ENCODE measurements at regions not wholly inside any gene's neighbourhood (a gene's known extent, or its start where the extent isn't known, plus 50 kb on each side); places are given as distances from the start of the nearest gene placed in this dataset.

DNA sequence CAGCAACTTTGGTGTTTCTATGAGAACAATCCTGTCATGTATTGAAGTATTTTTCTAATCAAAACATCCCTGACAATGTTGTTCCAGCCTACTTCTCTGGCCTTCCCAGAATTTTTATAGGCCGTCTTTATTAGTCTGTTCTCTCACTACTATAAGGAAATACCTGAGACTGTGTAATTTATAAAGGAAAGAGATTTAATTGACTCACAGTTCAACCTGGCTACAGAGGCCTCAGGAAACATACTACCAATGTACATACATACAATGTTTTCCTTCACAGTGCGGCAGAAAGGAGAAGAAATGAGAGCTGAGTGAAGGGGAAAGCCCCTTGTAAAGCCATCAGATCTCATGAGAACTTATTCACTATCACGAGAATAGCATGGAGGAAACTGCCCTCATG, 484.7 kb upstream of the PODXL start:
- H3K9me3 Mint-ChIP-seq = peaks cover 3% of the 10 kb centered on the region
- peaks cover 13% of the 10 kb centered on the region for H3K27me3 Mint-ChIP-seq (ENCODE audit: low read depth)
- no peak overlapping the region for H3K4me3 Mint-ChIP-seq
- no peaks in the 10 kb centered on the region for H3K36me3 Mint-ChIP-seq (ENCODE audit: low read depth)
- TF ChIP-seq, protein P1, sequence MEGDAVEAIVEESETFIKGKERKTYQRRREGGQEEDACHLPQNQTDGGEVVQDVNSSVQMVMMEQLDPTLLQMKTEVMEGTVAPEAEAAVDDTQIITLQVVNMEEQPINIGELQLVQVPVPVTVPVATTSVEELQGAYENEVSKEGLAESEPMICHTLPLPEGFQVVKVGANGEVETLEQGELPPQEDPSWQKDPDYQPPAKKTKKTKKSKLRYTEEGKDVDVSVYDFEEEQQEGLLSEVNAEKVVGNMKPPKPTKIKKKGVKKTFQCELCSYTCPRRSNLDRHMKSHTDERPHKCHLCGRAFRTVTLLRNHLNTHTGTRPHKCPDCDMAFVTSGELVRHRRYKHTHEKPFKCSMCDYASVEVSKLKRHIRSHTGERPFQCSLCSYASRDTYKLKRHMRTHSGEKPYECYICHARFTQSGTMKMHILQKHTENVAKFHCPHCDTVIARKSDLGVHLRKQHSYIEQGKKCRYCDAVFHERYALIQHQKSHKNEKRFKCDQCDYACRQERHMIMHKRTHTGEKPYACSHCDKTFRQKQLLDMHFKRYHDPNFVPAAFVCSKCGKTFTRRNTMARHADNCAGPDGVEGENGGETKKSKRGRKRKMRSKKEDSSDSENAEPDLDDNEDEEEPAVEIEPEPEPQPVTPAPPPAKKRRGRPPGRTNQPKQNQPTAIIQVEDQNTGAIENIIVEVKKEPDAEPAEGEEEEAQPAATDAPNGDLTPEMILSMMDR (IDR thresholded peaks at IDR 0.05; ENCODE audit: unreplicated experiment in 3 of 3) = no peak
- no peaks in the 10 kb centered on the region for H3K4me1 Mint-ChIP-seq
- H3K27ac Mint-ChIP-seq = no peak overlapping the region

DNA sequence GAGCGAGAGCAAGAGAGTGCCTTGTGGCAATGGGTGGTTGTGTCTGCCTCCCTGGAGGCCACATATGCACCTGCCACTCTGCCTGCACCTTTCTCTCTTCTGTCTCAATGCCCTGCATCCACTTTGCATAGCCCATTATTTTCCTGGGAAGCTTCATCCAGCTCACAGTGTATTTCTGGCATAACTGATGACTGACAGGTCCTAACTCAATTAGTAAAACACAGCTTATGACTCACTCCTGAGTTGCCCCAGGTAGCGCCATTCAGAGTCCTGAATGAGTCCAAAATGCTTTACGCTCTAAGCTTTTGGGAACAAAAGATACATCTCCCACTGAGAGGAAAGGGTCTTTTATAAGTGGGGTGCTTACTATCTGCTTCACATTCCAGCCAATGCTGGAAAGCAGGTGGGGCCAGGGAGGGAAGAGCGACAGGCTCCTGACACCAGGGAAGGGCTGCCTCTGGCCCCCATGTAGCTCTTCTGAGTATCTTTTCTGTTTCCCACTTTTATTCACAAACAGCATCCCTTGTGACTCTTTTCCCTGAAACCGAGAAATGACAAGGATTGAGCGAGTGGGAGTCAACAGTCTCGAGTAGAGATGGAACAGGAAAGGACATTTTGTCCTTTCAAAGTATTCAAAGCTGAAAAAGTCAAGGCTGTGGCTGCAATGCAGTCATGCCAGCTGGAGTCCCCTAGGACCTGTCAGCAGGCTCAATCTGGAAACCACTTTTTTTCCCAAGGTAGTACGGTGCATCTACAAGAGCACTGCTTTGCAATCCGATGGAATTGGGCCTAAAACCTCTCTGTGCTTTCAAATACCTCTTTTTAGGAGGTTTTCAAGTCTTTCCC, 479.3 kb upstream of the PODXL start:
- H3K27ac Mint-ChIP-seq = no peak overlapping the region
- peaks cover 27% of the 10 kb centered on the region for H3K27me3 Mint-ChIP-seq (ENCODE audit: low read depth)

DNA sequence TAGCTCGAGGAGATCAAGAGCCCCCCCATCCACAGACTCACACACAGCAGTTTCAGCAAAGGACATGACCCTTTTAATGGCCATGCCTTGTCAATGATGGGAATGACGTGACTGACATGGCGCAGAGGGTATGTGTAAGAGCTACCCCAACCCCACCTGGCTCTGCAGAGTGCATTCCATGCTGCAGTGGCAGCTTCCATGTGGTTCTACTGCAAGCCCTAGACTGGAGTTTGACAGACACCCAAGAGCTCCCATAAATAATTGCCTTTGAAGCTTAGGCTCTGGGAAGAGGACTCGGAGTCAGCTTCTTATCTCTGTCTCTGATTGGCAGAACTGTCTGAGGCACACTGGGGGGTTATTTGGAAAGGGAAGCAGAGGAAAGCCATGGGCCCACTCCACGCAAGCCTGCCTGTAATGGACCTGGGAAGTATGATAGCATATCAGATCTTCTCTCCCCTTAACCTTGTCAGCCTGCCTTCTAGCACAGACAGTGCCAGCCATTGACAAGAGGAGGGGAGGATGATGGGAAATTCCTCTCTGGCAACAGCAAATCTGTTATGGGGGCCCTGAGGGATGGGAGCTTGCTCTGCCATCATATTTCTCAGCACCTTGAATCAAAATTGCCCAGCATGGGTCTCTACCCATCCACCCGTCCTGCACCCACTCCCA, 478.5 kb upstream of the PODXL start:
- no peaks in the 10 kb centered on the region for H3K36me3 Mint-ChIP-seq (ENCODE audit: low read depth)
- H3K4me1 Mint-ChIP-seq = peaks cover 10% of the 10 kb centered on the region
- no peak overlapping the region for H3K4me3 Mint-ChIP-seq
- H3K27me3 Mint-ChIP-seq (ENCODE audit: low read depth) = peaks cover 28% of the 10 kb centered on the region
- no peak overlapping the region for H3K27ac Mint-ChIP-seq
- H3K9me3 Mint-ChIP-seq = peaks cover 6% of the 10 kb centered on the region
- TF ChIP-seq, protein P1 (IDR thresholded peaks at IDR 0.05; ENCODE audit: unreplicated experiment in 3 of 3) = no peak

More for the DNA sequence above, 479.3 kb upstream of the PODXL start:
- Mint-ChIP-seq H3K4me1 (peaks cover 5% of the 10 kb centered on the region), H3K36me3 (ENCODE audit: low read depth) (no peaks in the 10 kb centered on the region), H3K9me3 (peaks cover 5% of the 10 kb centered on the region), H3K4me3 (no peak overlapping the region)
- TF ChIP-seq, protein P1 (IDR thresholded peaks at IDR 0.05; ENCODE audit: unreplicated experiment in 3 of 3) = no peak

DNA sequence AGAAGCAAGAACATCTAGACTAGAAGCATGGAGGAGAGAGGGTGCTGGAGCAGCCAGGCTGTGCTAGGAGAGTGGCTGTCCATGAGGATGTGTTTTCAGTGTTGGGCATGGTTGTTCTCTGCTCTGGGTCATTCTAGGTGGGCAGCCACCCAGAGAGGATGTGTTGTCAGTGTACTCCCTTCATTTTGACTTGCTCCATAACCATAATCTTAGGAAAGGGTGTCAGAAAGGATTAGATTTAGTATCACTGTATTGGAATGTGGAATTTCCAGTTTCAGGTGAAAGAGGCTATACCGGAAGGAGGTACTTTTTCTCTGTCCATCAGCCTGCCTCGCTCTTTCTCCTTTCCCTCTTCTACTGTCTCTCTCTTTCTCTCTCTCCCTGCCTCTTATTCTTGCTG, 474.5 kb upstream of the PODXL start:
- TF ChIP-seq, protein P1 (IDR thresholded peaks at IDR 0.05; ENCODE audit: unreplicated experiment in 3 of 3) = no peak
- no peak overlapping the region for H3K4me3 Mint-ChIP-seq

DNA sequence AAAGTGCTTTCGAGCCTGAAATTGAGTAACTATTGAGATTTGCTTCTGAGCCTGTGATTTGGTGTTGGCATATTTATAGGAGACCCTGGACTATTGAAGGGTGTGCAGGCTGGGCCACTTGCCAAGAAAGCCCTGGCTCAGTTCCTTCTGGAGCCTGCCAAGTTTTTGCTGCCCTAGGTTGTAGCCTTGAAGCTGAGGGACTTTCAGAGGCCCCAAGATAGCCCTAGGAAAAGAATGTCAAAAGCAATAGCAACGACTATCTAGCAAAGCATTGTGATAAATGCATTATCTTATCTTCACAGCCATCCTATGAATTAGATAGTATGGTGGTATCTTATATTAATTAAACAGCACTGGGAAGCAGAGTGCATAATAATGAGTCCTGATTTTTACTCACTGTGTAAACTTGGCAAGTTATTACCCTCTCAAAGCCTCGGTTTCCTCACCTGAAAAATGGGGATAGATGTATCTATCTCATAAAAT, 473.7 kb upstream of the PODXL start:
- Mint-ChIP-seq H3K27me3 (ENCODE audit: low read depth) (peaks cover 14% of the 10 kb centered on the region), H3K9me3 (peaks cover 6% of the 10 kb centered on the region), H3K4me3 (no peak overlapping the region), H3K36me3 (ENCODE audit: low read depth) (no peaks in the 10 kb centered on the region), H3K27ac (peak overlapping the region in 2 of 3 experiments; percentile 17 to 79), H3K4me1 (peaks cover 14% of the 10 kb centered on the region)
- TF ChIP-seq, protein P1 (IDR thresholded peaks at IDR 0.05; ENCODE audit: unreplicated experiment in 3 of 3) = no peak

More for the DNA sequence above, 474.5 kb upstream of the PODXL start:
- Mint-ChIP-seq H3K27me3 (ENCODE audit: low read depth) (peaks cover 19% of the 10 kb centered on the region), H3K27ac (peak overlapping the region in 2 of 3 experiments; percentile 53 to 63), H3K9me3 (peaks cover 6% of the 10 kb centered on the region), H3K4me1 (peaks cover 14% of the 10 kb centered on the region), H3K36me3 (ENCODE audit: low read depth) (no peaks in the 10 kb centered on the region)

All from nephron (organoid).